H1 (cell line): ENCODE measurements at regions not wholly inside any gene's neighbourhood (a gene's known extent, or its start where the extent isn't known, plus 50 kb on each side); places are given as distances from the start of the nearest gene placed in this dataset.
"Not testable (repeated sequence)": the region's sequence is repeated elsewhere in the genome, so short reads cannot be mapped to it uniquely, and the experiment has no call there.

Source experiments
- CTCF ChIA-PET: fragments of 300-600 bp; sonication (Branson Sonifier 250); formaldehyde crosslinking; loops from one replicate; lab custom pipeline; 2021; ENCODE audit not compliant: partially characterized antibody; lab: Charles Lee
- POLR2A ChIA-PET: fragments of 300-600 bp; sonication (Branson Sonifier 250); formaldehyde crosslinking; loops from one replicate; lab custom pipeline; 2021; ENCODE audit warnings: inconsistent platforms; ENCODE audit not compliant: partially characterized antibody; lab: Charles Lee
- DNase-seq, 2 experiments: peaks; one replicate each; pipeline versions ENCODE4 v3.0.0 to v3.0.0-alpha.2; 2010 to 2022; ENCODE audit warnings: low spot score in 2 of 2, low read depth in 1 of 2, mixed read lengths in 1 of 2
- FAIRE-seq: peaks from 2 replicates; lab custom pipeline; 2011; peaks lifted over from hg19 to GRCh38; lab: Jason Lieb, UNC
- H2AFZ ChIP-seq: 2 replicates; pipeline ENCODE4 v1.8.1; 2012; ENCODE audit warnings: low read length, inconsistent platforms
- H2AK5ac ChIP-seq: 2 replicates; pipeline ENCODE4 v1.6.1; 2013; ENCODE audit warnings: low read depth, low read length
- H2BK120ac ChIP-seq: replicated peaks from 2 replicates; pipeline ENCODE3; 2013; ENCODE audit warnings: low read depth, low read length, inconsistent platforms
- H2BK12ac ChIP-seq: 2 replicates; pipeline ENCODE4 v1.6.1; 2013; ENCODE audit warnings: low read depth, low read length
- H2BK15ac ChIP-seq: 2 replicates; pipeline ENCODE4 v1.6.1; 2013; ENCODE audit warnings: low read length
- H2BK20ac ChIP-seq: 2 replicates; pipeline ENCODE4 v1.6.1; 2013; ENCODE audit warnings: low read length
- H2BK5ac ChIP-seq: 2 replicates; pipeline ENCODE4 v1.6.1; 2013; ENCODE audit warnings: low read depth, low read length
- H3K14ac ChIP-seq: 2 replicates; pipeline ENCODE4 v1.6.1; 2013; ENCODE audit warnings: inconsistent platforms; ENCODE audit not compliant: insufficient read length
- H3K18ac ChIP-seq: 2 replicates; pipeline ENCODE4 v1.6.1; 2013; ENCODE audit warnings: low read length; ENCODE audit errors: extremely low read depth
- H3K23ac ChIP-seq: 2 replicates; pipeline ENCODE4 v1.6.1; 2013; ENCODE audit warnings: inconsistent platforms; ENCODE audit not compliant: insufficient read length
- H3K23me2 ChIP-seq: 2 replicates; pipeline ENCODE4 v1.6.1; 2013; ENCODE audit warnings: low read depth, low read length
- H3K27ac ChIP-seq: 2 replicates; pipeline ENCODE4 v1.6.1; 2011; ENCODE audit warnings: low read depth, low read length, inconsistent platforms
- H3K27me3 ChIP-seq, 4 experiments: replicated peaks in 1 of 4; 1 replicate in 1 of 4; 2 replicates in 3 of 4; pipeline versions ENCODE4 v1.6.1 to v1.8.1; 2011 to 2013; ENCODE audit warnings: low read length in 3 of 4, mild to moderate bottlenecking in 3 of 4, inconsistent platforms in 2 of 4, mixed read lengths in 2 of 4, moderate library complexity in 1 of 4; ENCODE audit not compliant: control insufficient read depth in 3 of 4, insufficient read depth in 3 of 4; ENCODE audit errors: extremely low read depth in 1 of 4
- H3K36me3 ChIP-seq, 4 experiments: 2 replicates each; pipeline versions ENCODE4 v1.6.1 to v1.8.1; 2011 to 2013; ENCODE audit warnings: mild to moderate bottlenecking in 4 of 4, low read length in 3 of 4, moderate library complexity in 2 of 4, control low read depth in 1 of 4, inconsistent platforms in 1 of 4; ENCODE audit not compliant: insufficient read depth in 4 of 4, control insufficient read depth in 2 of 4
- H3K4ac ChIP-seq: replicated peaks from 2 replicates; pipeline ENCODE3; 2013; ENCODE audit warnings: low read length, low read depth, mixed read lengths, inconsistent platforms; ENCODE audit not compliant: insufficient read length
- H3K4me1 ChIP-seq, 4 experiments: replicated peaks in 1 of 4; 1 replicate in 1 of 4; 2 replicates in 3 of 4; pipeline versions ENCODE4 v1.6.1 to v1.8.1; 2011 to 2013; ENCODE audit warnings: low read length in 3 of 4, inconsistent platforms in 2 of 4, mixed read lengths in 1 of 4; ENCODE audit not compliant: insufficient read depth in 4 of 4, control insufficient read depth in 3 of 4
- H3K4me2 ChIP-seq, 2 experiments: 2 replicates each; pipeline versions ENCODE4 v1.6.1 to v1.8.1; 2011 to 2013; ENCODE audit warnings: low read depth in 2 of 2, low read length in 2 of 2, control low read depth in 1 of 2, inconsistent platforms in 1 of 2, mild to moderate bottlenecking in 1 of 2; ENCODE audit not compliant: insufficient read depth in 1 of 2
- H3K4me3 ChIP-seq, 4 experiments: fragments of 200-600, 300-600 bp in 1 of 4; sonication (generic), shearing (Covaris generic), sonication (Bioruptor Twin) in 1 of 4; 2 replicates each; pipeline versions ENCODE4 v1.5.1 to v1.8.1; 2011 to 2016; ENCODE audit warnings: low read length in 4 of 4, low read depth in 3 of 4, control low read depth in 2 of 4, inconsistent platforms in 2 of 4, mild to moderate bottlenecking in 2 of 4, mixed read lengths in 1 of 4, moderate library complexity in 1 of 4; ENCODE audit not compliant: insufficient read depth in 2 of 4; ENCODE audit errors: extremely low read depth in 1 of 4
- H3K56ac ChIP-seq: replicated peaks from 2 replicates; pipeline ENCODE3; 2013; ENCODE audit warnings: low read depth, mild to moderate bottlenecking, mixed read lengths, low read length, inconsistent platforms; ENCODE audit not compliant: insufficient read length
- H3K79me1 ChIP-seq: 2 replicates; pipeline ENCODE4 v1.6.1; 2013; ENCODE audit warnings: low read depth, low read length, control low read depth
- H3K79me2 ChIP-seq, 2 experiments: 2 replicates each; pipeline versions ENCODE4 v1.6.1 to v1.8.1; 2012 to 2013; ENCODE audit warnings: low read length in 2 of 2, mild to moderate bottlenecking in 2 of 2, inconsistent platforms in 1 of 2; ENCODE audit not compliant: insufficient read depth in 2 of 2, control insufficient read depth in 1 of 2
- H3K9ac ChIP-seq, 4 experiments: replicated peaks in 1 of 4; 1 replicate in 1 of 4; 2 replicates in 3 of 4; pipeline versions ENCODE4 v1.6.1 to v1.8.1; 2011 to 2013; ENCODE audit warnings: low read depth in 3 of 4, low read length in 3 of 4, control low read depth in 2 of 4, mild to moderate bottlenecking in 2 of 4, moderate library complexity in 2 of 4, inconsistent platforms in 1 of 4; ENCODE audit errors: extremely low read depth in 1 of 4
- H3K9me3 ChIP-seq, 2 experiments: 2 replicates each; pipeline versions ENCODE4 v1.6.1 to v1.8.1; 2012 to 2013; ENCODE audit warnings: mild to moderate bottlenecking in 2 of 2, moderate library complexity in 2 of 2, control low read depth in 1 of 2, inconsistent platforms in 1 of 2, low read depth in 1 of 2, low read length in 1 of 2, mixed read lengths in 1 of 2; ENCODE audit not compliant: insufficient read depth in 2 of 2
- H4K20me1 ChIP-seq, 2 experiments: replicated peaks in 1 of 2; 2 replicates each; pipeline versions ENCODE3 to v1.8.1; 2011 to 2013; ENCODE audit warnings: inconsistent platforms in 2 of 2, low read length in 2 of 2, mild to moderate bottlenecking in 1 of 2; ENCODE audit not compliant: insufficient read depth in 2 of 2, control insufficient read depth in 1 of 2
- H4K5ac ChIP-seq: 2 replicates; pipeline ENCODE4 v1.6.1; 2013; ENCODE audit warnings: low read length, low read depth, mixed read lengths, inconsistent platforms; ENCODE audit not compliant: insufficient read length
- H4K8ac ChIP-seq: 2 replicates; pipeline ENCODE4 v1.8.0; 2013; ENCODE audit warnings: mild to moderate bottlenecking, moderate library complexity, low read length, inconsistent platforms; ENCODE audit not compliant: insufficient read depth; ENCODE audit errors: extremely low read depth
- H4K91ac ChIP-seq: replicated peaks from 2 replicates; pipeline ENCODE3; 2013; ENCODE audit warnings: low read length, mixed read lengths, inconsistent platforms; ENCODE audit not compliant: insufficient read length
- WGBS, 2 experiments: shearing (Covaris generic) in 1 of 2; methylation state at CpG; one replicate each; pipeline versions ENCODE4 v1.1.6 to v1.1.7; 2013 to 2015; ENCODE audit warnings: low lambda C conversion rate in 2 of 2, mixed read lengths in 2 of 2, inconsistent platforms in 1 of 2, low coverage in 1 of 2, missing lambda C conversion rate in 1 of 2; ENCODE audit not compliant: insufficient replicate concordance in 2 of 2, insufficient coverage in 1 of 2, insufficient read length in 1 of 2; ENCODE audit errors: extremely low coverage in 1 of 2, missing lambda C conversion rate in 1 of 2; 5-methylcytosine and 5-hydroxymethylcytosine counted together

- H2BK120ac ChIP-seq, H3K56ac ChIP-seq, H3K4me1 ChIP-seq, H3K23ac ChIP-seq, H3K79me1 ChIP-seq, H2AK5ac ChIP-seq, H3K4me3 ChIP-seq, H3K23me2 ChIP-seq, FAIRE-seq, H4K8ac ChIP-seq, H4K20me1 ChIP-seq, H2BK5ac ChIP-seq, POLR2A ChIA-PET, CTCF ChIA-PET, H3K27ac ChIP-seq, H3K79me2 ChIP-seq, H4K91ac ChIP-seq, H2BK20ac ChIP-seq, H2BK15ac ChIP-seq, H3K9me3 ChIP-seq, H3K4ac ChIP-seq, H2AFZ ChIP-seq, H3K18ac ChIP-seq, H3K14ac ChIP-seq, H3K9ac ChIP-seq, H3K36me3 ChIP-seq, DNase-seq, H3K27me3 ChIP-seq, H4K5ac ChIP-seq, H3K4me2 ChIP-seq, H2BK12ac ChIP-seq: not testable (repeated sequence)
- WGBS, 2 experiments: 82% methylated on average over 2 of the region's 2 CpGs; no CpG with 5 or more reads in 1 of the 2 experiments
Observed at GRCh38 chr6:26859771-26860163, 200.2 kb upstream of the ZNF322 start.

- H2BK15ac ChIP-seq, H4K5ac ChIP-seq, H3K9me3 ChIP-seq, H3K23me2 ChIP-seq, CTCF ChIA-PET, H4K20me1 ChIP-seq, H2AK5ac ChIP-seq, H2AFZ ChIP-seq, H3K79me1 ChIP-seq, H2BK20ac ChIP-seq, POLR2A ChIA-PET, H3K23ac ChIP-seq, H3K79me2 ChIP-seq, H4K8ac ChIP-seq, H3K18ac ChIP-seq, H3K27ac ChIP-seq, H3K4me1 ChIP-seq, H3K14ac ChIP-seq, H2BK12ac ChIP-seq, H3K4ac ChIP-seq, H3K9ac ChIP-seq, H4K91ac ChIP-seq, H3K36me3 ChIP-seq, H2BK120ac ChIP-seq, H2BK5ac ChIP-seq, DNase-seq, H3K56ac ChIP-seq, H3K27me3 ChIP-seq, FAIRE-seq, H3K4me3 ChIP-seq, H3K4me2 ChIP-seq: not testable (repeated sequence)
- WGBS, 2 experiments: 75% methylated on average over 2 of the region's 2 CpGs; no CpG with 5 or more reads in 1 of the 2 experiments
Observed at GRCh38 chr6:26861913-26862312, 202.4 kb upstream of the ZNF322 start.
